NCI-H1092 (cell line): ENCODE measurements at regions not wholly inside any gene's neighbourhood (a gene's known extent, or its start where the extent isn't known, plus 50 kb on each side); places are given as distances from the start of the nearest gene placed in this dataset.
A peak's percentile ranks its signal among the peaks of the same experiment; 100 is the strongest.

Experiments used
- DNase-seq: peaks from one replicate; lab custom pipeline; 2025; lab: John Stamatoyannopoulos, UW

DNA sequence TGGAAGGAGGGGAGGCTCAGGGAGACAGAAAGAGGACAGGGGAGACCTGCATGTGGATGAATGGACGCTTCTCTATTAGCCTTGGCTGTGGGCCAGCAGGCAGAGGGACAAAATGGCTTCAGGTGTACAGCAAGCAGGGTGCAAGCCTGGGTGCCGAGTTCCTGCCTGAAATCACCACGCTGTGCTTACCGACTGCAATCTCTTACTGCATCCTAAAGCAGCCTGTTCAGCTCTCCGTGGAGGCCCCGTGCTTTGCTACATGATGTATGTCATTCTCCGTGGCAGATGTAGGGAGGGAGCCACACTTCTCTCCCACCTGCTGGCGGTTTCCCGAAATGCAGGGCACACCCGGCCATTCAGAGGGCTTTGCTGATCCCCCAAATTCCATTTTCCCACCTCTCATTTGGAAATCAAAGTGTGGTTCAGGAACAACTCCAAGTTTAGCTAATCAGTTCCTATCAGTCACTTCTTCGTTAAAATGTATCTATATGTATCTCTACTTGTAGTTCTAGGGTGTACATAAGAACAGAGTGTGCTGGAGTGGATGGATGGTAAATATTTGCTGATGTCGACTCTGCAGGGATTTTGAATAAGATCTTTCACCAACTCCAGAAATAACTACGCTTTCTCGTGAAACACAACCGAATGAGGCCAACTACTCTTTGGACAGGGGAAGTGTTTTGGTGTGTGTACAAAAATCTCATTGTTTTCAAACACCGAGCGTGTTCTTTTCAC, 122.3 kb upstream of the BACE2 start:
- peak; percentile 93 for DNase-seq

DNA sequence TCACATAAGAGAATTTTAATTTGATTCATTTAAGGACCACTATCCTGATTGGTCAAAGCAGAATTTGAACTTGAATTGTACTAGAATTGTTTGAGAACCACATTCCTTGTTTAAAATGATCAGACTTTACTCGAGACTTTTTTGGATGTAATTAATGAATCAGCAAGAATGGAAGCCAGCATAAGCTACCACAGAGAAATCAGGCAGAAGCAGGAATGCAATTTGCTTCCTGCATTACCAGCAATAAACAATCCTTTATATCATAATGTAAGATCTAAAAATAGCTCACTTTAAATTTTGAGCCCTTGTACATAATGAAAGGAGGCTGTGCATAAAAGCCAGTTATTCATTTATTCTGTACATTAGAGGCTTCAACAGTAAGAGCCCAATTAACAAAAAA, 119.8 kb upstream of the BACE2 start:
- no peak for DNase-seq

DNA sequence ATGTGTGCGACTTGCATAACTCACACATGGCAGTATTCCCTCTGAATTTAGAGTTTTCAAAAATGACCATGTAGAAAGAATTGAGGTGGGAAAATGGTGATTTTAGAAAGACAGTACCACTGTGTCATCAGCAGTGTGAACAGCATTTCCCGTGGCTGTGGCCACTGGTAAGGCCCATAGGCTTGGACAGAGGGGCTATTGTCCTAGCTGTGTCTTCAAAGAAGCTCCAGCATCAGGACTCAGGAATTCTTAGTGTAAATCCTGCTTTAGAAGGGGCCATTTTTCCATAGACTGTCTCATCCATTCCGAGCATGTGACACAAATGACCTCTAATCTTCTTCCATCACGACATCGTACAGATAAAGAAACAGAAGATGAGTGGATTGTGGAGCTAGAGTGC, 119.3 kb upstream of the BACE2 start:
- no peak for DNase-seq

DNA sequence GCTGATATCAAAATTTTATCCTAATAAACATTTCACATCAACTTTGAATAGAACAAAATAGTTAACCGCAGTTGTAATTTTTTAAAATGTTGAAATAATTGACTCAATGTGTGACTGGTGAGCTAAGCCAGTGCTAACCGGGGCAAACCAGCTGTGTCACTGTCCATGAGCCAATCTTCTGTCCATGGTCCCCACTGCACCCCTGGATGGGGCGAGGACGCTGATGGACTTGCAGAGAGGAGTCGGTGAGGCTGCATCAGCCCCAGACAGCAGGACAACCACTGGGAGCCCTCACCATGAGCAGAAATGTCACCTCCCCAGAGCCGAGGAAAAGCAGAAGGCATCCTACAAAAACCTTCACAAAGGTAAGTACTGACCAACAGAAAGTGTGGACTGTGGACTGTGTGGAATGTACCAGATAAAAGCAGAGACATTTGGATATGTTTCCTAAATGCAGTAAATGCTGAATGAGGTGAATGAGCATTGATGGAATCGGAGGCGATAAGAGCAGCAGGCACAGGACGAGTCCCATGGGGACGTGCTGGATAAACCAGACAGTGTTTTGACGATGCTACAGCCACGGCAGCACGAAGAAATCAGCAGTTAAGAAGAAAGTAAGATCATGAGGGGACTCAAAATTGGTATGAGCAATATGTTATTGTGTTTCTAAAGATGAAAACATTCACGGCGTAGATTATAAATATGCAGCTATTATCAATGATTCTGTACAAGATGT, 115.0 kb upstream of the BACE2 start:
- no peak for DNase-seq

DNA sequence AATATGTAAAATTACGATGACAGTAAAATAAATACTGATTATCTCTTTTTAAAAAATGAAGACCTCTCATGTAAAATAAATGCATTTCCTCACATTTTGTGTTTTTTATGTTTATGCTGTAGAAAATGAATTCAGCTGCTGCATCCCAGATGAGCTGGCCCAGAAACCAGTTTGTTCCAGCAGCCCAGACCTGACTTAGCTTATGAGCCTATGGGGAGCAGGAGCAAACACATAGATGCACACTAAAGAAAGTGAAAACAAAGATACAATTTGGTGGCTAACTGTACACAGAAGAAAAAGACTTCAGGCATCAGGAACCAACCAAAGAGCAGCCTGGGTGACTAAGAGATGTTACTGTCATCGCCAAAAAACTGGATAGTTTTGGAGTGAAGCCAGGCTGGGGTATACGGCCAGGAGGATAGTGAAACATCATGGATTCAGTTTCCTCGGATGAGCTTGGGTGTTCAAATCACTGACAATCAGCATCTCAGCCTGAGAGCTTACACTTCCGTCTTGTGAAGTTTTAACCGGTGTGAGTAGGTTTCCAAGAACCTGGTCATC, 113.9 kb upstream of the BACE2 start:
- DNase-seq = peak; percentile 19

DNA sequence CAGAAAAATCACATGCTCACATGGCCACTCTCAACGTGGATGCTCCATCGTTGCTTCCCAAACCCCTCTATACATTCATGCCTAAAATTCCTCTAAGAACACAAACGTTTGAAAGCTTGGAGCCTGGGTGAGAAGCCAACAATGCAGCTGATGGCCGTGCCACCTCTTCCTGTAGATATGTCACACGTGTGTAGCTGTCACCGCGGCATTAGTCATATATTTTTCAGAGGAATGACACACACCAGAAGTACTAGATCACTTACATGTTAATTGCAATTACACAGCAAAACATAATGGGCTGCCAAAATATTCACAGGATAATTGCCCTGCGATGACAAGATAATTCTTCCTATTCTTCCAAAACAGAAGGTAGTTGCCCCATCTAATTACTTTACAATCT, 112.7 kb upstream of the BACE2 start:
- no peak for DNase-seq

DNA sequence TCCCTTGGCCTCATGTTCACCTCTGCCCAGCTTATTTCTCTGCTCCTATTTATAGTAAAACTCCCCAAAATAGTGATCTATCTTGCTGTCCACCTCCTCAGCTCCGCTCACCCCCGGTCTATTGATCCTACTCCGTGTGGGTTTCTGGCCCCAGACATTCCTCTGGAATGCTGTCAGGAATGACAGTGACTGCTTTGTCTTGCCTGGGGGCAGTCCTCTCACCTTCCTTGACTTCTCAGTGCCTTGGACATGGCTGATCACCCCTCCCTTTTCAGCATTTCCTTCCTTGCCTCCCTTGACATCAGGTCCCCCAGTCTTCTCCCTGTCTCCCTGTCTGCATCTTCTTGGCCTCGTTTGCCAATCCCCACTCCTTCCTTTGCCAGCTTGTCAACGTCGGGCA, 108.1 kb upstream of the BACE2 start:
- DNase-seq = no peak

DNA sequence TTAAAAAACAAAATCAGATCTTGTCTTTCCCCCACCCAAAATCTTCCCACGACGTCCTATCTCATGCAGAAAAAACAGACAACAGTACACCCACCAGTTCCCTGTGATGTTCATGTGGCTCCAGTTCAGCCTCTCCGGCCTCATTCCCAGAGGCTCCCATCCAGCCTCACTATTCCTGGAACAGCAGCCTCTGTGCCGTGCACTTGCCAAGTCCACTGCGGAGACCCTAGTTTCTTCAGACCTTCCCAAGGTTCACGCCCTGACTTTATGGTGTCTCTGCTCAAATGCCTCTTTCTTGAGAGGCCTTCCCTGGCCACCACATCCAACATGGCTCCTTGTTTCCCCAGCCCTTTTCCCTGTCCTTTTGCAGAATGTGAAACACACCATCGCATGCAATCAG, 106.3 kb upstream of the BACE2 start:
- no peak for DNase-seq

DNA sequence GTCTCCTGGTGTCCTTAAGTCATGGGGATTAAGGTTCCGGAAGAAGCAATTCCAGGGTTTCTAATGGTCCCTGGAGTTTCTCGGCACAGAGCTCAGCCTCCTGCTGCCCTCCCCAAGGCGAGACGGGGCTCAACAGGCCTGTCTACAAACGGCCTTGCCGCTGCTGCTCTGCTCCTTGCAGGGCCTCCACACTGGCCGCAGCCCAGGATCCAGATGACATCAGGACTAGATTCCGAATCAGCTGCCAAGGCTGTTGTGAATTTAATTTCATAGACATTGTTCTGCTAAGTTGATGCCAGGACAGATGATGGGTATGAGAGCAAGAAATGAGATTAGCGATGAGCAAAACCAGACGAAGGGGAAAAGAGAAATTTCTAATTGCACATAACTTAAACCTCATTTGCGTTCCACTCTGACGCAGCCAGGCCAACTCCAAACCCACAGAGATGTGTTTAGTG, 103.6 kb upstream of the BACE2 start:
- DNase-seq = no peak

DNA sequence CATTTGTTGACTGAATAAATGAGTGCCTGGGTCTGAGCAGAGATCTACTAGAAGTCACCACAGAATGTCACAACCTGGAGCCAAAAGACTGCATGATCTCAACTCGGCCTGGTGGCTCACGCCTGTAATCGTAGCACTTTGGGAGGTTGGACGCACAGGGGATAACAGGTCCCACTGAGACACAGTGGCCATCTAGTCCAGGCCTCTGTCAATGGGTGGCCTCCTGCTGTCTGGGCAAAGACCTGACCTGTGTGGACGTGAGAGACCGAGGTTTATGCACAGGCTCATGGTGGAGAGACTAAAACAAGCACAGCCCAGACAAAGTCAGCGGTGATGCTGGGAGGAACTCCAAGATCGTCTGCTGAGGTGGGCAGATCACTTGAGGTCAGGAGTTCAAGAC, 103.0 kb upstream of the BACE2 start:
- no peak for DNase-seq

DNA sequence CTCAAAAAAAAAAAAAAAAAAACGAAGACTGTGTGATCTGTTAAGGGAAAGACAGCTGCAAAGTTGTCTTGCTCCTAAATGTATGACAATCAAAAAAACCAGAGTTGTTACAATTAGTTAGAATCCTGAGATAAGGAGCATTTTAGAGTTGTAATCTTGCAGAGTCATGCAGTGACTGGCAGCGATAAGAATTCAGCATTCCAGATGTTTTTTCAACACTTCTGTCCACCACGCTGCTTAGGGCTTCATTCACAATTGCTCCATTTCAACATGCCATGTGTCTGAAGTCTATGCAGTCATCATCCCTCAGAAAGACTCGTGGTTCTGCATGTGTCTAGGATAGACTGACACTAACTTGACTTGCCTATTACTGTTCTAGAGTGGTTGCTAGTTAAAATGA, 102.4 kb upstream of the BACE2 start:
- DNase-seq = no peak

DNA sequence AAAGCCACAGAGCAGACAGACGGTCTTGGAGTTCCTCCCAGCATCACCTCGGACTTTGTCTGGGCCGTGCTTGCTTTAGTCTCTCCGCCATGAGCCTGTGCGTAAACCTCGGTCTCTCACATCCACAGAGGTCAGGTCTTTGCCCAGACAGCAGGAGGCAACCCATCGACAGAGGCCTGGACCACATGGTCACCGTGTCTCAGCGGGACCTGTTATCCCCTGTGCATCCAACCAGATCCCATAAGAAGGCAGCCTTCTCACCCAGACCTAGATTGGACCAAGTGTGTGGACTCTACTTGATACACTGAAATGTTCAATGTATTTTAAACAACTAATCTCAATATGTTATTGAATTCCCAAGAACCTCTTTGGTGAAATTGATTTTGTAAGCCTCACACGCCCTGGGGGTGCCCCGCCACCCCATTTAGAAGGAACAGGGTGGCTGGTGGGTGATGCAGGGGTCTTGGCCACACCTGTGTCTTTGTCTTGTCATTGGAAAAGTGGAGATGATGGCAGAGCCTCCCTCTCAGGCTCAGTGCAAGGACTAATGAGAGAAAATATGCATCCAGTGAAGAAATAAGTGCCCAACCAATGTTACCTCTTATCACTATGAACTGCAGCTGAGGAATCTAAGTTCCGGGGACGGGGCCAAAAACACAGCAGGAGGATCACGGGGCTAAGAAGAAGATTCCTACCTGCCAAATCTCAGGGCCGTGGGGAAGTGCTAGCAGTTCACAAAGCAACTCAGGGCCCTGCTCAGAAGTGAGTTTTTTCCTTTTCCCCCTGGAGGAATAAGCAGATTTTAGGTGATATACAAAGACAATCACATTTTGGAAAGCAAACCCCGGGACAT, 101.6 kb upstream of the BACE2 start:
- DNase-seq = no peak

DNA sequence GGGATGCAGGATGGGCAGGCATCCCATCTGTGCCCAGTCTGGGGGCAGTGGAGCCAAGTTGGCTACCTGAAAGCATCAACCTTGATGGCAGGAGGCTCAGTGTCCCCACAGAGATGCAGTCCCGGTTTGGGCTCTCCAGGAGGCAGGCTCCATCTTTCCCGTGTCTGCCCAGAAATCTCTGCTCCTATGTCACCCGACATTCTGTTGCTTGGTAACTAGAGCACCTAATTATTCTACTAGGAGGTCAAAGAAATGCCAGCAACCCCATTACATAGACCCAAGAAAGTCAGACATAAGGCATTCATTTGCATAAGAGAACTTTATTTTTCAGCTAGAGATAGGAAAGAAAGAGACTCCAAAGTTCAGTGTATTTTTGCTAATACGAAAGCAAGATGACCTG, 100.3 kb upstream of the BACE2 start:
- peak; percentile 15 for DNase-seq

DNA sequence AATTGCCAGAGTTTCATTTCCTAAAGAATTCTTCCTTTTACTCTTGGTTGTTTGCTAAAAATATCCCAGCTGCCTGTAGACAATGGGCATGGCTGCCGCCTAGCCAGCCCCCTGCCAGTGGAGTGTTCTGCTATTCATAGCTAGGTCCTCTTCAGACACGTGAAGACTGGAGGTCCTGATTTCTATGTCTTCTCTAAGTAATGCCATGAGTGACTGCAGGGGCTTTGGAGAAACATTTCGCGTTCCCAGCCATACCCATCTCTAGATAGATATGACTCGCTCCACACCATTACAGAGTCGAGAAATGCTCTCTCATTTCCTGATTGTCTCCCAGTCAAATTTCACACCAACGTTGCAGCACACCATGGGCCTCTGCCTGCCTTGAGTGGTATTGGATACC, 99.5 kb upstream of the BACE2 start:
- peak; percentile 60 for DNase-seq

DNA sequence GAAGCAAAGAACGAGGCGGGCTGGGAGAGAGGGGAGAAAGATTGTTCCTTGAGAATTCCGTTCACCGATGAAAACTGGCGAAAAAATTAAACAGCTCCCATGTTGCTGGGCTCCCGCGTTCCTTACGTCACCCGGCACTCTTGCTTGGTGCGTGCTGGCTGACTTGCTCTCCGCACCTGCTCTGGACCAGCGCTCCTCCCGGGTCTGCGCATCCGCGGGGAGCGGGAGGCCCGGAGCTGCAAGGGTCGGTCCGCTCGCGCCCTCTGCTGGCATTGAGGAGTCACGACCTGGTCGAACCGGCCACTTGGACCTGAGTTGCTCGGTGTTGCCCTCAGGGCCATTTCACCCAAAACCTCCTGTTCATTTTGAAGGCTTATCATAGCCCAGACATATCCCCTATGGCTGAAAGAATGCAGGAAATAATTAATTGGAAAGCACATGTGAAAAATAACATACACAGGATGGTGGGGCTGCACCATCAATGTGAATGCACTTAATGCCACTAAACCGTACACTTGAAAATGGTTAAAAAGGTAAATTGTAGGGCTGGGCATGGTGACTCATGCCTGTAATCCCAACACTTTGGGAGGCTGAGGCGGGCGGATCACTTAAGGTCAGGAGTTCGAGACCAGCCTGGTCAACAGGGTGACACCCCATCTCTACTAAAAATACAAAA, 98.9 kb upstream of the BACE2 start:
- peak; percentile 95 for DNase-seq

DNA sequence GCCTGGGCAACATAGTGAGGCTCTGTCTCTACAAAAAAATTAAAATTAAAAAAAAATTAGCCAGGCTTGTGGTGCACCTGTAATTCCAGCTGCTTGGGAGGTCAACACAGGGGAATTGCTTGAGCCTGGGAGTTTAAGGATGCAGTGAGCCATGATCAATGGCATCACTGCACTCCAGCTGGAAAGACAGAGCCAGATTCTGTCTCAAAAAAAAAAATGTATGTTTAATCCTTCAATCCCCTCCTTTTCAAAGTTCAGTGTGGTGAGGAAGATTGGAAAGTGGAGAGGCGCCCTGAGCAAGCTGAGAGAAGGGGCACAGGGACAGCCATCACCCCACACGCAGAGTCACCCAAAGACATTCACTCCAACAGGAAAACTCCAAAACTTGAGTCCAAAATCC, 97.7 kb upstream of the BACE2 start:
- DNase-seq = no peak

DNA sequence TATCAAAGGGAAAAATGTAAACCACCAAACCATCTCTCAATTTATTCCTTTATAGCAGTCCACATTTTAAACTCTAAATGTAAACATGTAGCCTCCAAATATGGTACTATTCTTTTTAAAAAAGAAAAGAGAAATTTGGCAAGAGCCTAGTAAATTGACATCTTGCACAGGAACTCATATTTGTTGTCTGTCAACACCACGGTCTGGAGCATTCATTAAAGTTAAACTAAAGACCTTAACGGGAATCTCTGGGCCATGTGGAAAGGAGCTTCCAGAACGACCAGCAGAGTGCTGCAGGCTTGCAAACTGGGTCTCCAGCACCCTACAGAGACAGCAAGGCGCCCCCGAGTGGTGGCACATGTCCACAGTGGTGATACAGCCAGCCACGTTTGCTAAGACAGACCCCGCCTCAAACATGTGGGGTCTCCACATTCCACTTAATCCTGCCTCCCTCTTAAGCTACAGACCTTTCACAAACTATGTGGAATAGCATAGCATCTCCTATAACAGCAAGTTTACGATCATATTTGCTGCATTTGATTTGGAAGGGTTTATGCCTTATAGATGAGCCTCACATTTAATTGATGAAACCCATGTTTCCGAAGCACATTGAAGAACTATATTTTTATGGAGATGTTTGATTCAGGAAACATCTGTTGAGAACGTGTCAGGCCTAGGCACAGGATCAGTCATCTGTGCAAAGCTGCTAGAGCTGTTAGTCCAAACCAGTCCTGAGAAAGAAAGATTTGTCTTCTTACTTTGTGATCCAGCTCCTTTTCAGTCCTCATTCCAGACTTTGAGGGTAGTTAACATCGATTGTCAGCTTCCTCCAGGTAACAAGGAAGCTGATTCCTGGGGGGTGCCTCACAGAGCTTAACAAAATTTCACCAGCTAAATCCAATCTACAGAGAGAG, 96.4 kb upstream of the BACE2 start:
- peak; percentile 23 for DNase-seq

DNA sequence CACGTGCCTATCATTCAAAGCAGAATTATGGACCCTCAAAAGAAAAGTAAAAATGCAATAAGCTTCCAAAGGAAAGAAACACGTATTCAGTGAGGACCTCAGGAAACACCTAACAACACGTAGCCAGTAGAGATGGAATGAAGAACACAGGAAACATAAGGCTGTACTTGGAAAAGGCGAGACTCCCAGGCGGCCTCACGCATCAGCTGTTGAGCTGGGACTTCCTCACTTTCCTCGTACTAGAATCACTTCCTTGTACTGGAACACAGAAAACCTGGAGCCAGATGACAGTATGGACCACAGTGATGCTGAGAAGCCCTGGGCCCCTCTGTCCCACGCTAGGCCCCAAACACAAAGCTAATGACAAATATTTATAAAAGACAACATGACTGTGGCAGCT, 94.4 kb upstream of the BACE2 start:
- DNase-seq = no peak

DNA sequence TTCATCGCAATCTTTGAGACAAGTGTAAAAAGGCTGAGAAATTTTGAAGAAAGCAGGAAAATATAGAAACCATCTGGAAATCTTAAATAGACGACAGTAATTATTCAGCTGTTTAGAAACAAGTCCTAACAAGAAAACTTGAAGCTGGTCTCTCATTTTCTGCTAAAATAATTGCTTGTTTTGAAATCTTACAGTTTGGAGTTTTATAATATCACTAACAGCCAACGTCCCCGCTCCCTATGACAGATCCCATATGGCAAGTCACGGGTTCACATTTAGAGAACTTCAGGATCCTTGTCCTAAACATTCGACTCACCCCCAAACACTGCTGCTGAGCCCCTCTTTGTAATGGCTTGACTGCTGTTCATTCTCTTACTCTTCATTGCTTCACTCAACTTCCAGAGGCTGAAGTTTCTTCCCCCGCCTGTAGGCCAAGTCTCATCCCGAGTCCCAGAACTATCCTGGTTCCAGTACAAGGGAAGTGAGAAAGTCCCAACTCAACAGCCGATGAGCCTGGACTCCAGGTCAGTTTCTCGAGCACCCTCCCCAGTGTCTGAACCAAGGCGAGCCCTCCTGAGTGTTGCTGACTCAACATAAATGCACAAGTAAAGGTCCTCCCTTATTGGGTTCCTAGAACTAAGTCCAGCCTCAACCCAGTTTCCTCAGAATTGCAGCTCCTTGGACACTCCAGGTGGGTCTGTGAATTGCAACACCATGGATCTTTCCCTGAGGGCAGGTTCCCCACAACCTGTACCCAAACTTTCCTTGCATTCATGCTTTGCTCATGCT, 93.4 kb upstream of the BACE2 start:
- no peak for DNase-seq

DNA sequence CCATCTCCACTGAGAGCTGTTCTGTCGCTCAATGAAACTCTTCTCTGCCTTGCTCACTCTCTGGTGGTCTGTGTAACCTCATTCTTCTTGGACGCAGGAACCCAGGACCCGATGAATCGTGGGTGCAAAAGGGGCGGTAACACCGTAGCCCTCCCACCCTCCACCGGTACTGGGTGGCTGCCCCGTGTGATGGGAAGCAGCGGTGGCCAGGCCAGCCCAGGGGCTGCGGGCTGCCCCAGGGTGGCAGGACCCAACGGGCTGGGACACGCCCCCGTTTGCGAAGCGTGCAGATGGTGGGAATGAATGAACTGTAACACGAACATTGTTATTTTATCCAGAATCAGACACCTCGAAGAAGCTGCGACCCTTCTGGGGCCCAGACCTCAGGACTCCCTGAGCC, 92.3 kb upstream of the BACE2 start:
- no peak for DNase-seq
